ENCODE measurements at regions not wholly inside any gene's neighbourhood (a gene's known extent, or its start where the extent isn't known, plus 50 kb on each side); places are given as distances from the start of the nearest gene placed in this dataset.

DNA sequence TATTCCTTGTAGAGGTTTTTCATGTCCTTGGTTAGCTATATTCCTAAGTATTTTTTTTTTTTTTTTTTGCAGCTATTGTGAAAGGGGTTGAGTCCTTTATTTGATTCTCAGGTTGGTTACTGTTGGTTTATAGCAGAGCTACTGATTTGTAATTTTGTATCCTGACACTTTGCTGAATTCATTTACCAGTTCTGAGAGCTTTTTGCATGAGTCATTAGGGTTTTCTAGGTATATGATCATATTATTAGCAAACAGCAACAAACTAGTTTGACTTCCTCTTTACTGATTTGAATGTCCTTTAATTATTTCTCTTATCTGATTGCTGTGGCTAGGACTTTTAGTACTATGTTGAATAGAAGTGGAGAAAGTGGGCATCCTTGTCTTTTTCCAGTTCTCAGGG lies 737.4 kb downstream of the ZNF385D start:
- H3K4me3 ChIP-seq (ENCODE audit: low read depth in 2 of 2, low read length in 2 of 2): no peak overlapping the region
- no peak overlapping the region for H3K27ac ChIP-seq (ENCODE audit: low read length)
- ATAC-seq: no peak
- intact Hi-C loops (cut with micrococcal nuclease; ENCODE audit: unreplicated experiment) (no loop called here), in situ Hi-C loops (cut with HindIII; ENCODE audit: low pct_unique_long_range_greater_than_20kb, low sequenced_read_pairs) (no loop called here)
- no peak for TF ChIP-seq TCF7L2 (IDR thresholded peaks at IDR 0.05; ENCODE audit: low read depth, low read length)
- TF ChIP-seq, protein P1, sequence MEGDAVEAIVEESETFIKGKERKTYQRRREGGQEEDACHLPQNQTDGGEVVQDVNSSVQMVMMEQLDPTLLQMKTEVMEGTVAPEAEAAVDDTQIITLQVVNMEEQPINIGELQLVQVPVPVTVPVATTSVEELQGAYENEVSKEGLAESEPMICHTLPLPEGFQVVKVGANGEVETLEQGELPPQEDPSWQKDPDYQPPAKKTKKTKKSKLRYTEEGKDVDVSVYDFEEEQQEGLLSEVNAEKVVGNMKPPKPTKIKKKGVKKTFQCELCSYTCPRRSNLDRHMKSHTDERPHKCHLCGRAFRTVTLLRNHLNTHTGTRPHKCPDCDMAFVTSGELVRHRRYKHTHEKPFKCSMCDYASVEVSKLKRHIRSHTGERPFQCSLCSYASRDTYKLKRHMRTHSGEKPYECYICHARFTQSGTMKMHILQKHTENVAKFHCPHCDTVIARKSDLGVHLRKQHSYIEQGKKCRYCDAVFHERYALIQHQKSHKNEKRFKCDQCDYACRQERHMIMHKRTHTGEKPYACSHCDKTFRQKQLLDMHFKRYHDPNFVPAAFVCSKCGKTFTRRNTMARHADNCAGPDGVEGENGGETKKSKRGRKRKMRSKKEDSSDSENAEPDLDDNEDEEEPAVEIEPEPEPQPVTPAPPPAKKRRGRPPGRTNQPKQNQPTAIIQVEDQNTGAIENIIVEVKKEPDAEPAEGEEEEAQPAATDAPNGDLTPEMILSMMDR (IDR thresholded peaks at IDR 0.05): no peak
- TF ChIP-seq POLR2AphosphoS5 (IDR thresholded peaks at IDR 0.05; ENCODE audit: low read depth, low read length): no peak
- H3K27me3 ChIP-seq (ENCODE audit: control insufficient read depth, insufficient read depth, low read length): no peaks in the 10 kb centered on the region
- no peaks in the 10 kb centered on the region for H3K36me3 ChIP-seq (ENCODE audit: control insufficient read depth, insufficient read depth, low read length)
- no TSS peak for BruUV-seq (replicated peaks)
- DNase-seq (ENCODE audit: low read depth, low spot score): no peak
- H3K4me1 ChIP-seq (ENCODE audit: control insufficient read depth, insufficient read depth, low read length): no peaks in the 10 kb centered on the region
- ChIA-PET CTCF (no interaction called here), POLR2A (no interaction called here)
- no peaks in the 10 kb centered on the region for H3K9me3 ChIP-seq (ENCODE audit: control insufficient read depth, insufficient read depth, low read depth, low read length)

DNA sequence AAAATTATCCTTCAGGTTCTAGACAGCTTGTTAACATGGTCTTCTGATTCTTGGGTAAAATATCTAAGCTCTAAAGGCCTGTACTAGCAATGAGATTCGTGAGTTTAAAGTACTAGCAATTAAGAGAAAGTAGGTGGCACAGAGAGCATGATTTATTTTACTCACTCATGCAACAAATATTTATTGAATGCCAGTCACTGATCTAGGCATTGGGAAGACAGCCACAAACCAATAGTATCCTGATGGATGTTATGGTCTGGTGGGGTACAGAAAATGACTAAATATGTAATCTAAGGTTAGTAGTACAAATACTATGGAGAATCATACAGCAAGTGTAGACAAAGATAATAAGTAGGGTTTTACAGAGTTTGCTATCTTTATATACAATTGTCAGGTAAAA lies 751.3 kb downstream of the ZNF385D start:
- no peaks in the 10 kb centered on the region for H3K9me3 ChIP-seq (ENCODE audit: control insufficient read depth, insufficient read depth, low read depth, low read length)
- BruUV-seq (replicated peaks): no TSS peak
- ChIA-PET POLR2A (no interaction called here), CTCF (interaction anchor here (0.6 kb wide), 1 partner anchor 537 kb away, joined by 6 read pairs; no protein-coding TSS in a partner anchor)
- DNase-seq (ENCODE audit: low read depth, low spot score) (no peak), ATAC-seq (no peak)
- H3K4me3 ChIP-seq (ENCODE audit: low read depth in 2 of 2, low read length in 2 of 2): no peak overlapping the region
- no peak overlapping the region for H3K27ac ChIP-seq (ENCODE audit: low read length)
- H3K4me1 ChIP-seq (ENCODE audit: control insufficient read depth, insufficient read depth, low read length): no peaks in the 10 kb centered on the region
- no peaks in the 10 kb centered on the region for H3K36me3 ChIP-seq (ENCODE audit: control insufficient read depth, insufficient read depth, low read length)
- in situ Hi-C loops (cut with HindIII; ENCODE audit: low pct_unique_long_range_greater_than_20kb, low sequenced_read_pairs) (no loop called here), intact Hi-C loops (cut with micrococcal nuclease; ENCODE audit: unreplicated experiment) (no loop called here)
- H3K27me3 ChIP-seq (ENCODE audit: control insufficient read depth, insufficient read depth, low read length): no peaks in the 10 kb centered on the region
- TF ChIP-seq, protein P2, sequence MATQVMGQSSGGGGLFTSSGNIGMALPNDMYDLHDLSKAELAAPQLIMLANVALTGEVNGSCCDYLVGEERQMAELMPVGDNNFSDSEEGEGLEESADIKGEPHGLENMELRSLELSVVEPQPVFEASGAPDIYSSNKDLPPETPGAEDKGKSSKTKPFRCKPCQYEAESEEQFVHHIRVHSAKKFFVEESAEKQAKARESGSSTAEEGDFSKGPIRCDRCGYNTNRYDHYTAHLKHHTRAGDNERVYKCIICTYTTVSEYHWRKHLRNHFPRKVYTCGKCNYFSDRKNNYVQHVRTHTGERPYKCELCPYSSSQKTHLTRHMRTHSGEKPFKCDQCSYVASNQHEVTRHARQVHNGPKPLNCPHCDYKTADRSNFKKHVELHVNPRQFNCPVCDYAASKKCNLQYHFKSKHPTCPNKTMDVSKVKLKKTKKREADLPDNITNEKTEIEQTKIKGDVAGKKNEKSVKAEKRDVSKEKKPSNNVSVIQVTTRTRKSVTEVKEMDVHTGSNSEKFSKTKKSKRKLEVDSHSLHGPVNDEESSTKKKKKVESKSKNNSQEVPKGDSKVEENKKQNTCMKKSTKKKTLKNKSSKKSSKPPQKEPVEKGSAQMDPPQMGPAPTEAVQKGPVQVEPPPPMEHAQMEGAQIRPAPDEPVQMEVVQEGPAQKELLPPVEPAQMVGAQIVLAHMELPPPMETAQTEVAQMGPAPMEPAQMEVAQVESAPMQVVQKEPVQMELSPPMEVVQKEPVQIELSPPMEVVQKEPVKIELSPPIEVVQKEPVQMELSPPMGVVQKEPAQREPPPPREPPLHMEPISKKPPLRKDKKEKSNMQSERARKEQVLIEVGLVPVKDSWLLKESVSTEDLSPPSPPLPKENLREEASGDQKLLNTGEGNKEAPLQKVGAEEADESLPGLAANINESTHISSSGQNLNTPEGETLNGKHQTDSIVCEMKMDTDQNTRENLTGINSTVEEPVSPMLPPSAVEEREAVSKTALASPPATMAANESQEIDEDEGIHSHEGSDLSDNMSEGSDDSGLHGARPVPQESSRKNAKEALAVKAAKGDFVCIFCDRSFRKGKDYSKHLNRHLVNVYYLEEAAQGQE (IDR thresholded peaks at IDR 0.05; ENCODE audit: insufficient read depth in 1 of 2, low read depth in 2 of 2, low read length in 1 of 2): no peak
- TF ChIP-seq, protein P1 (IDR thresholded peaks at IDR 0.05): no peak
- TF ChIP-seq SIN3A (IDR thresholded peaks at IDR 0.05; ENCODE audit: borderline replicate concordance, insufficient read depth, low read depth, low read length): no peak
- no peak for TF ChIP-seq POLR2AphosphoS5 (IDR thresholded peaks at IDR 0.05; ENCODE audit: low read depth, low read length)
- TF ChIP-seq TCF7L2 (IDR thresholded peaks at IDR 0.05; ENCODE audit: low read depth, low read length): no peak

Data from Panc1 (cell line).